ENCODE measurements at regions not wholly inside any gene's neighbourhood (a gene's known extent, or its start where the extent isn't known, plus 50 kb on each side); places are given as distances from the start of the nearest gene placed in this dataset.

DNA sequence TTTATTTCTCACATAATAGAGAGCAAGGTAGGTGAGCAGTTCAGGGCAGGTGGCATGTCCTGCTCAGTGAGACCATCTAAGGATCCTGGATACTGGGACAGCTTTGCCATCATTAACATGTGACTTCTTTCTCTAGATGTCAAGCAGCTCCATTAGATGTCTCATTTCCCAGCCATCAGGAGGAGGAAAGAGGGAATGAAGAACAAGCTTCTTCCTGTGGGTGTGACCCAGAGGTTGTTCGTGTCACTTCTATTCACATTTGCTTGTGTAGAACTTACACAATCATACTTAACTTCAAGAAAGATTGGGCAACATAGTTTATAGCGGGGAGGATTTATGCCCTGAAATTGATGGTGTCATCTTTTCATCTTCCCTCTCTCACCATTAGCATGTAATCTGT, 169.2 kb upstream of the B3GALT2 start:
- TF ChIP-seq, protein P1, sequence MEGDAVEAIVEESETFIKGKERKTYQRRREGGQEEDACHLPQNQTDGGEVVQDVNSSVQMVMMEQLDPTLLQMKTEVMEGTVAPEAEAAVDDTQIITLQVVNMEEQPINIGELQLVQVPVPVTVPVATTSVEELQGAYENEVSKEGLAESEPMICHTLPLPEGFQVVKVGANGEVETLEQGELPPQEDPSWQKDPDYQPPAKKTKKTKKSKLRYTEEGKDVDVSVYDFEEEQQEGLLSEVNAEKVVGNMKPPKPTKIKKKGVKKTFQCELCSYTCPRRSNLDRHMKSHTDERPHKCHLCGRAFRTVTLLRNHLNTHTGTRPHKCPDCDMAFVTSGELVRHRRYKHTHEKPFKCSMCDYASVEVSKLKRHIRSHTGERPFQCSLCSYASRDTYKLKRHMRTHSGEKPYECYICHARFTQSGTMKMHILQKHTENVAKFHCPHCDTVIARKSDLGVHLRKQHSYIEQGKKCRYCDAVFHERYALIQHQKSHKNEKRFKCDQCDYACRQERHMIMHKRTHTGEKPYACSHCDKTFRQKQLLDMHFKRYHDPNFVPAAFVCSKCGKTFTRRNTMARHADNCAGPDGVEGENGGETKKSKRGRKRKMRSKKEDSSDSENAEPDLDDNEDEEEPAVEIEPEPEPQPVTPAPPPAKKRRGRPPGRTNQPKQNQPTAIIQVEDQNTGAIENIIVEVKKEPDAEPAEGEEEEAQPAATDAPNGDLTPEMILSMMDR (IDR thresholded peaks at IDR 0.05 in 4 of 5, conservative IDR thresholded peaks at IDR 0.05 in 1 of 5): no peak
- no peak for TF ChIP-seq POLR2A (IDR thresholded peaks at IDR 0.05)
